ENCODE measurements at regions not wholly inside any gene's neighbourhood (a gene's known extent, or its start where the extent isn't known, plus 50 kb on each side); places are given as distances from the start of the nearest gene placed in this dataset.

- TF ChIP-seq CEBPZ (IDR thresholded peaks at IDR 0.05; ENCODE audit: low read depth, low read length), result no peak
- TF ChIP-seq ETV6 (conservative IDR thresholded peaks at IDR 0.05 in 1 of 2, IDR thresholded peaks at IDR 0.05 in 1 of 2; ENCODE audit: borderline replicate concordance in 1 of 2, low read depth in 1 of 2), result no peak
- TF ChIP-seq HCFC1 (IDR thresholded peaks at IDR 0.05; ENCODE audit: low read length), result no peak
- no peak for TF ChIP-seq FOXM1 (IDR thresholded peaks at IDR 0.05; ENCODE audit: low read depth, low read length)
Measured at GRCh38 chr2:67641312-67642045, 244.3 kb downstream of the ETAA1 start (continued).

DNA sequence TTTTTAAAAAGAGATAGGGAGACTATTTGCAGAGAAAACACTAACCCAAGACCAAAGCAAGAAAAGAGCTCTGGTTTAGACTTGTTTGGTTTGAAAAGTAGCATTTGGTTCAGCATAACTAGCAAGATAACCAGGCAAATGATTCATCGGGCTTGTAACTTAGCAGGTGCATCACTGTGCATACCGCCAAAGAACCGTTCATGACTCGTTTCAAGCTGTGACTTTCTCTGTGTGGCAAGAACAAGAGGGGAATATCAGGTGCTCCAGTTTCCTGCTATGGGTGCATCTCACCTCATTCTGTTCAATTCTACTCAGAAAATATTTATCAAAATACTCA, 244.9 kb downstream of the ETAA1 start:
- RAD21 ChIA-PET (ENCODE audit: unreplicated experiment), result no interaction called here
- FAIRE-seq (no peak), DNase-seq (ENCODE audit: low read depth, low spot score) (no peak), ATAC-seq (no peak)
- 28% methylated on average over 4 of the region's 4 CpGs for WGBS (ENCODE audit: insufficient coverage, insufficient replicate concordance, low lambda C conversion rate, missing lambda C conversion rate)
- Histone ChIP-seq H3K27me3 (replicated peaks in 1 of 2; ENCODE audit: control insufficient read depth in 2 of 2, insufficient read depth in 2 of 2, low read length in 1 of 2) (no peaks in the 10 kb centered on the region), H3K4me3 (no peak overlapping the region), H3K9me3 (replicated peaks; ENCODE audit: control insufficient read depth, insufficient read depth, low read length) (no peaks in the 10 kb centered on the region; the same call in 2 of the 3 replicates), H3K9ac (ENCODE audit: control insufficient read depth, insufficient read depth, low read length) (no peak overlapping the region), H3K36me3 (ENCODE audit: control insufficient read depth in 2 of 2, insufficient read depth in 2 of 2, low read length in 1 of 2) (no peaks in the 10 kb centered on the region), H2AFZ (ENCODE audit: control insufficient read depth, low read depth, low read length) (no peak overlapping the region), H3K4me1 (ENCODE audit: control insufficient read depth, insufficient read depth, low read length) (no peaks in the 10 kb centered on the region), H4K20me1 (ENCODE audit: control insufficient read depth, insufficient read depth) (no peaks in the 10 kb centered on the region), H3K79me2 (ENCODE audit: control insufficient read depth, insufficient read depth, low read length) (no peaks in the 10 kb centered on the region), H3K27ac (ENCODE audit: control insufficient read depth, insufficient read depth) (no peak overlapping the region), H3K4me2 (ENCODE audit: control insufficient read depth, insufficient read depth) (no peak overlapping the region)
- intact Hi-C loops (cut with micrococcal nuclease; ENCODE audit: unreplicated experiment), result no loop called here
- in situ Hi-C loops (cut with MboI), result no loop called here
- SMC1A ChIA-PET (ENCODE audit: uncharacterized antibody, unreplicated experiment), result no interaction called here
- POLR2A ChIA-PET, result no interaction called here
- CTCF ChIA-PET, result no interaction called here
- no TSS peak for BruUV-seq (replicated peaks)
- no peak for TF ChIP-seq SREBF1 (IDR thresholded peaks at IDR 0.05; ENCODE audit: low read length)
- TF ChIP-seq ZZZ3 (IDR thresholded peaks at IDR 0.05; ENCODE audit: control insufficient read depth, insufficient read length, low read depth), result no peak
- no peak for TF ChIP-seq ZBTB11 (CRISPR knock-in tag; IDR thresholded peaks at IDR 0.05)
- TF ChIP-seq GABPA (IDR thresholded peaks at IDR 0.05; ENCODE audit: low read depth), result no peak
- TF ChIP-seq E4F1 (IDR thresholded peaks at IDR 0.05; ENCODE audit: borderline replicate concordance, partially characterized antibody), result no peak
- TF ChIP-seq, protein P1, sequence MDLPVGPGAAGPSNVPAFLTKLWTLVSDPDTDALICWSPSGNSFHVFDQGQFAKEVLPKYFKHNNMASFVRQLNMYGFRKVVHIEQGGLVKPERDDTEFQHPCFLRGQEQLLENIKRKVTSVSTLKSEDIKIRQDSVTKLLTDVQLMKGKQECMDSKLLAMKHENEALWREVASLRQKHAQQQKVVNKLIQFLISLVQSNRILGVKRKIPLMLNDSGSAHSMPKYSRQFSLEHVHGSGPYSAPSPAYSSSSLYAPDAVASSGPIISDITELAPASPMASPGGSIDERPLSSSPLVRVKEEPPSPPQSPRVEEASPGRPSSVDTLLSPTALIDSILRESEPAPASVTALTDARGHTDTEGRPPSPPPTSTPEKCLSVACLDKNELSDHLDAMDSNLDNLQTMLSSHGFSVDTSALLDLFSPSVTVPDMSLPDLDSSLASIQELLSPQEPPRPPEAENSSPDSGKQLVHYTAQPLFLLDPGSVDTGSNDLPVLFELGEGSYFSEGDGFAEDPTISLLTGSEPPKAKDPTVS (IDR thresholded peaks at IDR 0.05; ENCODE audit: low read depth, low read length), result no peak
- no peak for TF ChIP-seq RELA (IDR thresholded peaks at IDR 0.05; ENCODE audit: borderline replicate concordance, partially characterized antibody)

Data from GM12878 (cell line).